Globus pallidus (tissue), 1 donor: ENCODE measurements at regions not wholly inside any gene's neighbourhood (a gene's known extent, or its start where the extent isn't known, plus 50 kb on each side); places are given as distances from the start of the nearest gene placed in this dataset.
"Not testable (repeated sequence)": the region's sequence is repeated elsewhere in the genome, so short reads cannot be mapped to it uniquely, and the experiment has no call there.

ENCODE experiments used
- DNase-seq: peaks from one replicate; pipeline ENCODE4 v3.0.0-alpha.2; 2015; ENCODE audit warnings: low spot score

DNA sequence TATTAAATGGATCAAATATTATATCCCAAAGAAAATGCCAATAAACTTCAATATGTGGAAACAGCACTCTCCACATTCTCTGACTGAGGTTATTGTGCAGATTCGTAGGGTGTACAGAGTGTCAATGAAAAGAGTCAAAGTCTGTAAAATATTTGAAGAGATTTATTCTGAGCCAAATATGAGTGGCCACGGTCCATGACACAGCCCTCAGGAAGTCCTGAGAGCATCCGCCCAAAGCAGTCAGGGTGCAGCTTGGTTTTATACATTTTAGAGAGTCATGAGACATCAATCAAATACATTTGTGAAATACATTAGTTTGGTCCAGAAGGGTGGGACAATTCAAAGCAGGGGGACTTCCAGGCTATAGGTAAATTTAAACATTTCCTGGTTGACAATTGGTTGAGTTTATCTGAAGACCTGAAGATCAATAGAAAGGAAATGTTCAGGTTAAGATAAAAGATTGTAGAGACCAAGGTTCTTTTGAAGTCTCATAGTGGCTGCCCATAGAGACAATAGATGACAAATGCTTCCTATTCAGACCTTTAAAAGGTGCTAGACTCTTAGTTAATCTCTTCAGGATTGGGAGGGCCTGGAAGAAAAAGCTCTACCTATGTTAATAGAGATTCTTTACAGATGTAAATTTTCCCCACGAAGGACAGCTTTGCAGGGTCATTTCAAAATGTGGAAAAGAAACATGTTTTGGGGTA is 569.5 kb downstream of the MATN1 start:
- DNase-seq: no peak

DNA sequence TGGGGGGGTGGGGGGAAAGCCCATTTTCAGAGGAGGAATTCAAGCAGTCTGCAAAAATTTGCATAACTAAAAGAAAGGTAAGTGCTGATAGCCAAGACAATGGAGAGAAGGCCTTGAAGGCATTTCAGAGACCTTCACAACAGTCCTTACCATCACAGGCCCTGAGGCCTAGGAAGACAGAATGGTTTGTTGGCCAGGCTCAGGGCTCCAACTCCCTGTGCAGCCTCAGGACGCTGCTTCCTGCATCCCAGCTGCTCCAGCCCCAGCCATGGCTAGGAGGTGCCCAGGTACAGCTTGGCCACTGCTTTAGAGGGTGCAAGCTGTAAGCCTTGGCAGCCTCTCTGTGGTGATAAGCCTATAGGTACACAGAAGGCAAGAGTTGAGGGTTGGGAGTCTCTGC is 571.6 kb downstream of the MATN1 start:
- DNase-seq: no peak

DNA sequence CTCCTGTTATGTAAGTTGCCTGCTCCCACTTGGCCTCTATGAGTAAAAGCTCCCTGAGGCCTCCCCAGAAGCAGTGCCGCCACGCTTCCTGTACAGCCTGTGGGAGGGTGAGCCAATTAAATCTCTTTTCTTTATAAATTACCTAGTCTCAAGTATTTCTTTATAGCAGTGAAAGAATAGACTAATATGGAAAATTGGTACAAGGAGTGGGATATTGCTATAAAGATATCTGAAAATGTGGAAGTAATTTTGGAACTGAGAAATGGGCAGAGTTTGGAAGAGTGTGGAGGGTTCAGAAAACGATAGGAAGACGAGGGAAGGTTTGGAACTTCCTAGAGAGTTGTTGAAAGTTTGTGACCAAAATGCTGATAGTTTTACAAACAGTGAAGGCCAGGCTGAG is 572.3 kb downstream of the MATN1 start:
- no peak for DNase-seq

DNA sequence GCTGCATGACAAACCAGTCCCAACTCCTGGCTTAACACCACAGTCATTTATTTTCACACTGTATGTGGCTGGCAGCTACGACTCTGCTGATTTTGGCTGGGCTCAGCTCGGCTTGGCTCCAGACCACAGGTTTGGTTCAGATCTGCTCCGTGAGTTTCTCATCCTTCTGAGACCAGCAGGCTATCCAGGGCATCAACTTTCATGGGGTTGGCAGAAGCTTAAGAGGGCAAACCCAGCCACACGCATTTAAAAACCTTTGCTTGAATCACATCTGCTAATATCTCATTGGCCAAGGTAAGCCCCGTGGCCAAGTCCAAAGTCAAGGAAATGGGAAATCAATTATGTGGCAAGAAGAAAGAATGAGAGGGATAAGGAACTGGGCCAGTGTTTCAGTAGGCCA is 574.2 kb downstream of the MATN1 start:
- DNase-seq: no peak

DNA sequence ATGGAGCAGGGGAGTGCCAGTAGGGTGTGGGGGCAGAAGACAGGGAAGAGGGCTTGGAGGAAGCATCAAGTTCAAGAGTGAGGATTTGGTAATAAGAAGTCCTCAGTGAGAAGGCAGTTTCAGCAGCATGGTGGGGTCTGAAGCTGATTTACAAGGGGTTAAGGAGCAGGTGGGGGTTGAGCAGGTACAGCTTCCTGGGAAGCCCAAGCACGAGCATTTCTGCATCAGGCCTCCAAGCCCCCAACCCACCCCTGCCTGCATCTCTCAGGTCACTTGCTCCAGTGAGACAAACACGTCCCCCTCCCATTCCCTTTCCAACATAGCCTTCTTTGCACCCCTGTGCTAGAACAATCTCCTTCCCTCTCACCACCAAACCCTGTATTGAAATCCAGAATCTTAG is 574.7 kb downstream of the MATN1 start:
- no peak for DNase-seq

DNA sequence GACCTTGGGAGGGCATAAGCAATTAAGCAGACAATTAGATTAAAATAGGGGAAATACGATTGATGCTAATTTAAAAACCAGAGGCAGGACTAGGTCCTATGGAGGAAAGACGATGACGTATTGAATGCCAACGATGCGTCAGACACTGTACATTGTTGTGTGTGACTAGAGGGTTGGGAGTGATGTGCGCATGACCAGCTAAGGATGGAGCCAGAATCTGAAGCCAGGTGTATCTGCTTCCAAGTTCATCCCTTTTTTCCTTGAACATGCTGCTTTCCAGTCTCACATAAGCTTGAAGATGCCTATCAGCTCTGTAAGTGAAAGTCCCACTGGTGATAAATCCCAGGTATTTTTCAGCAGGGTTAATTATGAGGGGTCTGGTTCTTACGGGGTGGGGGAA is 576.2 kb downstream of the MATN1 start:
- DNase-seq: no peak

DNA sequence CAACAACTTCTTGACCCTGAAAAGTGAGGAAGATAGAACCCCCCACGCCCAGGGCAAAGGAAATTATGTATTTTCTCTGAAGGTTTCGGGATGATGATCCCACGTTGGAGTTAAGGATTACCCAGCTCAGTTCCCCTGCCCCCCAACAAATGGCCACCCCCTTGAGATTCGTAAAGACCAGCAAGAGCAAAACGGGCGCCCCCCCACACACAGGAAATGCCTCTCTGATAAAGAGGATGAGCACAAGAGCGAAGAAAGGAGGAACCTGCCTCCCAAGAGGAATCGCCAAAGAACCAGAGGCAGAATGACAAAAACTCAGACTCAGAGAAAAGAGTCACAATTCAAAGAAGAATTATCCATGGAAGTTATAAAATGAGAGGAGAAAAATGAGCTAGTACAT is 576.9 kb downstream of the MATN1 start:
- DNase-seq: no peak

DNA sequence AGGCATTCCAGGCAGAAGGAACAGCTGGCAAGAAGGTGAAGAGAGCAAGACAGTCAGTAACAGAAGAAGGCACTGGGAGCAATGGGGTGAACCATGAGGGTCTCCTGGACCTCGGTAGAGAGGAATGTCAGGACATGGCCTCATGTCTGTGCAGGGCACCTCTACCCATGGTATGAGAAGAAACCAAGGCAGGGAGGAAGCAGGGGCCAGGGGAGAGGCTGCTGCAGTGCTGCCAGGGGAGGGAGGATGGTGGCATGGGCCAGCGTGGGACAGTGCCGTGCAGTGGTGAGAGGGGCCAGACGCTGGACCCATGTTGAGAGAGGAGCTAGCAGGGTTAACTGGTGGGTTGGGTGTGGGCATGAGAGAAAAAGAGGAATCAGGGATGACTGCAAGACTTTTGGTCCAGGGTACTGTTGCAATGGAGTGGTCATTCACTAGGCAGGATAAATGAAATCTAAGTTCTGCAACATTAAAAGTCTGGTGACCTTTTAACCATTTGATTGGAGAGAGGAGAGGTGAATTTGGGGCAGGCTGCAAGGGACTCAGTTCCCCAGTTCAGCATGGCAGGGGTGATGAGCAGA is 577.6 kb downstream of the MATN1 start:
- no peak for DNase-seq

DNA sequence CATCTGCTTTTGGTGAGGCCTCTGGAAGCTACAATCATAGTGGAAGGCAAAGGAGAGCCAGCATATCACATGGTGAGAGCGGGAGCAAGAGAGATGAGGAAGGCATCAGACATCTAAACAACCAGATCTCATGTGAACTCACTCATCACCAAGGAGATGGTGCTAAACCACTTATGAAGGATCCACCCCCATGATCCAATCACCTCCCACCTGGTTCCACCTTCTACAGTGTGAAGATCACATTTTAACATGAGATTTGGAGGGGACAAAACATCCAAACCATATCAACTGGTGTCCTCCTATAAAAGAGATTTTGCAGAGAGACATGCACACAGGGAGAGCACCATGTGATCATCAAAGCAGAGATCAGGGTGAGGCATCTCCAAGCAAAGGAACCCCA is 578.6 kb downstream of the MATN1 start:
- DNase-seq: no peak

DNA sequence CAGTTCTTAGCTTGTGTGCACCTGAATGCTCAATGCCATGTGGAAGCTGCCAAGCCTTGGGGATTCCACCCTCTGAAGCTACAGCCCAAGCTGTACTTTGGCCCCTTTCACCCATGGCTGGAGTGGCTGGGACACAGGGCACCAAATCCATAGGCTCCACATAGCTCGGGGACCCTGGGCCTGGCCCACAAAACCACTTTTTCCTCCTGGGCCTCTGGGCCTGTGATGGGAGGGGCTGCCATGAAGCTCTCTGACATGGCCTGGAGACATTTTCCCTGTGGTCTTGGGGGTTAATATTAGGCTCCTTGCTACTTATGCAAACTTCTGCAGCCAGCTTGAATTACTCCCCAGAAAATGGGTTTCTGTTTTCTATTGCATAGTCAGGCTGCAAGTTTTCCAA is 579.9 kb downstream of the MATN1 start:
- DNase-seq: no peak

DNA sequence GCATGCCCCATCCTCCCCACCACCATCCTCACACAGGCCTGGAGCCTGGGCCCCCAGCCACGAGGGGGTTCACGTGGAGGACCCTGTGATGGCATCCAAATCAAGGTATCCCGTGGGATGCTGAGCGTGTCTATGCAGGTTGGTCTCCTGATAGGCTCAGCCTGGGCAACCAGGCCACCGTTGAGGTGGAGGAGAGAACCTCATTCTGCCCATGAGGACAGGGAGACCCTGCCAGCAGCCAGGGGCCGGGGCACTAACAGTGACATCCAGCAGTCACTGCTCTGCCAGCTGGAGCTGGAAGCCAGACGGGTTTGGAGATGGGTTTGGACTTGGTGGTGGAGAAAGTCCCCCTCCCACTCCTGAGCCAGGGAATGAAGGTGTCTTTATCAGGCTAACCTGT is 582.8 kb downstream of the MATN1 start:
- DNase-seq: no peak

DNA sequence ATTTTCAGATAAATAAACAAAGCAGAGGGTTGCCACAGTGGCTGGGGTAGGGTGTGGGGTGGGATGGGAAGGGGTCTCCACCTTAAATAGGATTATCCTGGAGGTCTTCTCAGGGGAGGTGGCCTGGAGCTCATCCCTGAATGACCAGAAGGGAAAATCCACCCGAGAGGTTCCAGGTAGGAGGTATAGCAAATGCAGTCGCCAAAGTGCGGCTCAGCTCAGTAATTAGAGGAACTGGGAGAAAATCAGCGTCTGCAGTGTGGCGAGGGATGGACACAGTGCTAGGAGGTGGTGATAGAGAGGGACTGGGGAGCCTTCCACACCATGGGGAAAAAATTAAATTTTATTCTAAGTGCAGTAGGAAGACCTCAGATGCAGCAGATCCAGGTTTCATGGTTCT is 584.5 kb downstream of the MATN1 start:
- no peak for DNase-seq

DNA sequence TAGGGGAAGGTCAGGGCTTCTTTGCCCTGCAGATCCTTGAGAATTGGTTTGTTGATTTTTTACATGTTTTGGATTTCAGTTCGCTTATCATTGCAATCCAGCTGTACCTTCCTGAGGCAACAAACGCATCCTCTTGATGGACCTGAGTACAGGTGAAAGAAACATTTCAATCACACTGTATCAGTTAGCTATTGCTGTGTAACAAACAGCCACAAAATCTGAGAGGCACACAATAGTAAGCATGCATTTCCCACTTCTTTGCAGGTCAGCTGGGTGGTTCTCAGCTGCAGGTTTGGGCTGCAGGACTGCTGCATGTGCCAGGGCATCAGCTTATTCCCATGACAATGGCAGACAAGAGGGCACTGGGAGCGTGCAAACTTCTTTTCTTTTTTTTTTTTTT is 586.4 kb downstream of the MATN1 start:
- no peak for DNase-seq

DNA sequence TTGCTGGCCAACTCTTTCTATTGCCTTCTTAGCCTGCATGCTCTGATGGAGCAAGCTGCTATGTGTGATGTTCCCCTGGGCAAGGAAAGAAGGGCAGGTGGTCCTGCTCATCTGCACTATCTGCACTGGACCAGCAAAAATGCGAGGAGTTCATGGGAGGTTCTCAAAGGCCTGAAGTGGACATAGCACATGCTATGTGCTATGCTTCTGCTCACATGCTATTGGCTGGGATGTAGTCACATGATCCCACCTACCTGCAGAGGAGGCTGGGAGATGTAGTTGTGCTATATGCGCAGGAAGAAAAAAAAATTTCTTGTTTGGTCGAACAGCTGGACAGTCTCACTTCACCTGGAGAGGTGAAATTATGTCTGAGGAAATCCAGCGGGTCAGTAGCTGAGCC is 587.7 kb downstream of the MATN1 start:
- no peak for DNase-seq

DNA sequence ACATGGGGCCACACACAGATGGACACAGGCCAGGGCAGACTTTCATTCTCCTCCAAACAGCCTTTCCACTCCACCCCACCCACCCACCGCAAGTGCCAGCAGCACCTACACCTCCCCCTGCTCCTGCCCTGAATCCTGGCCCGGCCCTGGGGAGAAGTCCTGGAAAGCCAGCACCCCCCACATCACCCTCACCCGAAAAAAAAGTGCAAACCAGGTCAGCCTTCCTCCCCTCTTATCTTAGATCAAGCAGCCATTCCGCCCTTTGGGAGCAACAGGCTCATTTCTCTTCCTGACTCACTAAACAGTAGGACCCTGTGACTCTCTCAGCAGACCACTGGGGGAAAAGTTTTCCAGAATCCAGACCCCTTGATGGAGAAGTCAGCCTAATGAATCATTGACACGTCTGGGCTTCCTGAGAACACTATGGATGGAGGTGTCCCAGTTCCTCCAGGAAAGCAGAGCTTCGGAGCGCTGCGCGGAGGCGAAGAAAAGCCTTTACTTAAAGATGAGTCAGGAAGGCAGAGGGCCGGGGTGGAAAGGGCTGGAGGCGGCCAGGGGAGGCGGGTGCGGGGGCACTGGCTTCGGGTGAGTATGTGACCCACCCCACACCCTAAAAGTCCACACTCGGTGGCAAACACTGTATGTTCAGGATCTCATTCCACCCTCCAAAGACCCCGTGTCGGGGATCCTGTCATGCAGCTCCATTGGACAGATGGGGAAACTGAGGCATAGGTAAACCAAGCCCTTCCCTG is 588.7 kb downstream of the MATN1 start:
- DNase-seq: no peak

DNA sequence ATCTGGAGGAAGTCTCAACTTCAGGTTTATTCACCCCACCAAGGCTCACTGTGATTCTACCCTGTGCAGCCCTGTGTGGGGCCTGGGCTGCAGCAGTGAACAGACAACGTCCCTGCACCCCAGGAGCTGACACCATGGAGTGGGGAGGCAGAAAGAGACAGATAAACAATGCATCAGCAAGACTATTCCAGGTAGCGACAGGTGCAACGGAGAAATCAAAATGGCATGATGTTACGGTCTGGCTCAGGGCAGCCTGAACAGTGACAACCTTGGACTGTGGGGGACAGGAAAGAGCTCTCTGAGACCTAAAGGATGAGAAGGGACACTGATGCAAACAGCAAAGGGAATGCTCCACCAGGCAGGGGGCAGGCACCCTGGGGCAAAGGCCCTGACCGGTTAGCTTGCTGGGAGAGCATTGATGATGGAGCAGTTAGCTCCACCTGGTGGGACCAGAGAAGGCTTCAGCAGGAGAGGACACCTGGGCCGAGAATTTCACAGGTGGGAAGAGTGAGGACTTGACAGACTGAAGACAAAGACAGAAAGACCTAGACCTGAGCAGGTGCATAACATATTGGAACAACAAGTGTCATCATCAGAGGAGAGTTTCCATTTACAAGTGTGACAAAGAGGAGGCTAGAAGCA is 589.9 kb downstream of the MATN1 start:
- DNase-seq: no peak

DNA sequence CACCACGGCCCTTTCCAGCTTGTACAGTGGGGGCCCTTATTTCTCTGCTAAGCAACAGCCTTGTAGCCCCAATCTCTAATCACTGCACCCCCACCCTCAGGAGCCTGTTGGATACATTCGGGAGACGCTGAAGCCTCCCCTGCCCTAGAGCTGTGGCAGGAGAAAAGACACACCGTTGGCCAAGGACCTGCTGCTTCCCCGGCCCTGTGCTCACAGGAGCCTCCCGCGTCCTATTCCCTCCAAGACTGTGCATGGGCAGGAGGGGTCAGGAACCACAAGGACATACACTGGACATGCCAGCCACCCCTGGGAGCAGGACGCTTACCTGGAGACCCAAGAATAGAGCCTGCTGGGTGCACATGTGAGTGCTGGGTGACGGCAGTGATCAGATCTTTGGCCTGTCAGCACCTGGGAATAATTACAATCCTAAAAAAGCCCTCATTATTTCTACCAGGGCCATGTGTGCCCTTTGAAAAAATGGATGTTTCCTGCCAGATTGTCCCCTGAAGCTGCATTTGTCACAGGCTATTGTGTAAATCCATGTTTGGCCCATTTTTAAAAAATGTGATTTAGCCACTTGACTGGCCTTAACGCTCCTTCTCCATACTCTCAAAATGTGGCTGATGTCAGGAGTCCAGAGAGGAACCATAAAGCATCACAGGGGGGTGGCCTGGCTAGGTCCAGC is 590.6 kb downstream of the MATN1 start:
- no peak for DNase-seq

DNA sequence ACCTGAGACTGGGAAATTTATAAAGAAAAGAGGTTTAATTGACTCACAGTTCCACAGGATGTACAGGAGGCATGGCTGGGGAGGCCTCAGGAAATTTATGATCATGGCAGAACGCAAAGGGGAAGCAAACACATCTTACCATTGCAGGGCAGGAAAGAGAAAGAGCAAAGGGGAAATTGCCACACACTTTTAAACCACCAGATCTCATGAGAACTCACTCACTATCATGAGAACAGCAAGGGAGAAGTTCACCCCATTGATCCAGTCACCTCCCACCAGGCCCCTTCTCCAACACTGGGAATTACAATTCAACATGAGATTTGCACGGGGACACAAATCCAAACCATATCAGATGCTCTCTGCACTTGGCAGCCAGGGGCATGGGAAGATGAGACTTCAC is 592.8 kb downstream of the MATN1 start:
- not testable (repeated sequence) for DNase-seq

DNA sequence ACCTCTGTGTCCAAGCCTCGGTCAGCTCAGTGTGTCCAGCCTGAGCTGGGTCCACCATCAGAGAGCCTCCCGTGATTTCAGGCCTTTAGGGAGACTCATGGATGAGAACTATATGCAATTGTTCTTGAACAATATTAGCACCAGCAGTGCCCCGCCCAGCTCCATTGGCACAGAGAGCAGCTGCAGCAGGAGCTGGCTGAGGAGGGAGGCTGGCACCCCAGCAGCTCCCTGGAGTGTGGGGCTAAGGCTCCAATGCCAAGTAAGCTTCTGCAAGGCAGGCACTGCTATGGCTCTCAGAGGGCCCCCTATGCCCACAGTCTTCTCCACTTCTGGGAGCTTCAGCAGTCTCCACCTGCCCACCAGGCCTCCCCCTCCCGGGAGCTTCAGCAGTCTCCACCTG is 593.3 kb downstream of the MATN1 start:
- DNase-seq: no peak

DNA sequence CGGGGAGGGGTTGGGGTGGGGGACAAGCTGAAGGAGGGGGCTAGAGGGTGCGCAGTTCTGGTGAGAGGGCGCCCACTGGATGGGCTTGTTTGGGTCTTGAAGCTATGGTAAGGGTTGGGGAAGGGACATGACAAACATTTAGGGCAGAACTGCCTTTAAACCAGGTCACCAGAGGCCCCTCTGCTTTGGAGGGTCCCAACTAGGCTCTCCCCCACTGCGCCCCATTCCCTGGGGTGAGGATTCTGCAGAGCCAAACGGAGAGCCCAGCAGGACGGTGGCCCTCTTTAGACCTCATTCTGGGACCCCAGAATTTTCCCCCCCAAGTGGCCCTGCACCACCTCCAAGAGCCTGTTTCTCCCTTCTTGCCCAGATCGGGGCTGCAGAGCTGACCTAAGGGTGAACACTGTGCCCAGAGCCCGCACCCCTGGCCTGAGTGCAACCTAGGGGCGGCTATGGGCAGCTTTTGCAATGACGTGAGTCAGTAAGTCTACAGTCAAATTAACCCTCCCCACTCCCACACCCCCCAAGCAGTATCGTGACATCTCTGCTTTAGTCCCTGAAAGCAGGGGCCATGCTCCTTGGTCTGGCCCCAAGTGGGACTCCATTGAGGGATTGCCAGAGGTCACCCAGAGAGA is 593.8 kb downstream of the MATN1 start:
- no peak for DNase-seq

DNA sequence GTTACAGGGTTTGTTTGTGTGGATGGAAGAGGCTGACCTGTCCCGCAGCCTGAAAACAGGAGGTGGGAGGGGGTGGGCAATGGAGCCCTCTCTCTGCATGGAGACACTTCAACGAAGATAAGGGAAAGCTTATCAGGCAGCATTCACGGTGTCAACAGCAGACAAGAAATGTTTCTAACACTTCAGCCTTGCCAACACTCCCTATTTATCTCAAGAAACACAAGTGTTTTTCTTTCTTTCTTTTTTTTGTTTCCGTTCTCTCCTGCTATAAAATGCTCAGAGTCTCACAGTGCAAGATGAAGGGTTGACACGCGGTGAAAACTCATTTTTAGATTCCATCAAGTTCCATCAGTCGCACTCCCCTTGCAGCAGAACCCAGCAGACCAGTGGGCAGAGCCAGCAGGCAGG is 594.4 kb downstream of the MATN1 start:
- DNase-seq: no peak

DNA sequence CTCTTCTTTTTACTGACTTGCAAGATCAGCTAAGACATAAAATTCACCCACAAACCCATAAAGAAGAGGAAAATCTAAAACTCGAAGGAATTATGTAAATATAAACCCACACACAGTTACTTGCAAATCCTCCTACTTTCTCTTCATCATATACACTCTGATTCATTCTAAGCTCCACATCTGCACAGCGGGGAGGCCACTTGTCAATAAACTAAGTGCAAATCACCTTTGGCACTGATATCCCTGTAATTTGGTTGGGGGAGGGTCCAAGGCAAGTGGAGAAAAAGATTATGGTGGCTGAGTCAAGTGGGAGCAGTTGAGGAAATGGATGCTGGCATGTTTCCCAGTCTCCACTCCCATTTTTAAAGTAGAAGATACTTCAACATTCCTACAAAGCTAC is 596.5 kb downstream of the MATN1 start:
- DNase-seq: no peak
